CD14-positive monocyte (primary cell): ENCODE measurements at regions not wholly inside any gene's neighbourhood (a gene's known extent, or its start where the extent isn't known, plus 50 kb on each side); places are given as distances from the start of the nearest gene placed in this dataset.

ENCODE experiments used
- DNase-seq, 3 donors: peaks; one replicate each; pipeline ENCODE4 v3.0.0-alpha.2; 2011 to 2022
- H2AFZ ChIP-seq: 2 replicates; pipeline ENCODE4 v1.6.0; 2012; ENCODE audit warnings: mild to moderate bottlenecking, low read depth, low read length, inconsistent platforms; ENCODE audit not compliant: insufficient read depth, poor library complexity, severe bottlenecking
- H3K27ac ChIP-seq, 2 donors: 1 replicate in 1 of 2; 2 replicates in 1 of 2; pipeline ENCODE4 v1.5.1; 2012 to 2013; ENCODE audit warnings: low read length in 2 of 2, control low read depth in 1 of 2, inconsistent platforms in 1 of 2, low read depth in 1 of 2, mild to moderate bottlenecking in 1 of 2
- H3K27me3 ChIP-seq, 2 donors: one replicate each; pipeline versions ENCODE4 v1.6.0 to v1.6.1; 2011 to 2013; ENCODE audit warnings: low read length in 2 of 2; ENCODE audit not compliant: control insufficient read depth in 2 of 2, insufficient read depth in 2 of 2
- H3K36me3 ChIP-seq, 2 donors: replicated peaks in 1 of 2; 1 replicate in 1 of 2; 2 replicates in 1 of 2; pipeline versions ENCODE4 v1.5.1 to v1.6.1; 2012 to 2013; ENCODE audit warnings: low read length in 2 of 2, control low read depth in 1 of 2, inconsistent platforms in 1 of 2, mild to moderate bottlenecking in 1 of 2; ENCODE audit not compliant: insufficient read depth in 2 of 2, control insufficient read depth in 1 of 2
- H3K4me1 ChIP-seq, 2 donors: 1 replicate in 1 of 2; 2 replicates in 1 of 2; pipeline versions ENCODE4 v1.5.1 to v1.6.1; 2012 to 2013; ENCODE audit warnings: low read length in 2 of 2, control low read depth in 1 of 2, inconsistent platforms in 1 of 2, mild to moderate bottlenecking in 1 of 2, moderate library complexity in 1 of 2; ENCODE audit not compliant: insufficient read depth in 2 of 2, control insufficient read depth in 1 of 2
- H3K4me2 ChIP-seq: replicated peaks from 2 replicates; pipeline ENCODE3; 2012; ENCODE audit warnings: low read length, moderate library complexity, mild to moderate bottlenecking; ENCODE audit not compliant: poor library complexity, severe bottlenecking; ENCODE audit errors: extremely low read depth
- H3K4me3 ChIP-seq, 3 experiments: fragments of 200-600 bp in 1 of 3; sonication (generic) in 1 of 3; replicated peaks in 1 of 3; 1 replicate in 2 of 3; 2 replicates in 1 of 3; pipeline ENCODE4 v1.5.1; 2011 to 2013; ENCODE audit warnings: low read length in 3 of 3, mild to moderate bottlenecking in 3 of 3, control low read depth in 2 of 3, low read depth in 2 of 3, inconsistent platforms in 1 of 3, moderate library complexity in 1 of 3
- H3K79me2 ChIP-seq: 2 replicates; pipeline ENCODE4 v1.6.0; 2012; ENCODE audit warnings: mild to moderate bottlenecking, control low read depth, inconsistent platforms, low read length, moderate library complexity; ENCODE audit not compliant: insufficient read depth
- H3K9ac ChIP-seq: 2 replicates; pipeline ENCODE4 v1.6.0; 2017; ENCODE audit warnings: low read length, mild to moderate bottlenecking; ENCODE audit not compliant: insufficient read depth, poor library complexity, severe bottlenecking
- H3K9me3 ChIP-seq, 2 donors: replicated peaks in 1 of 2; 1 replicate in 1 of 2; 2 replicates in 1 of 2; pipeline versions ENCODE4 v1.5.1 to v1.6.1; 2012 to 2013; ENCODE audit warnings: low read length in 2 of 2, control low read depth in 1 of 2; ENCODE audit not compliant: control insufficient read depth in 1 of 2, insufficient read depth in 1 of 2
- H4K20me1 ChIP-seq: 2 replicates; pipeline ENCODE4 v1.6.0; 2012; ENCODE audit warnings: mild to moderate bottlenecking, low read length, control low read depth, moderate library complexity; ENCODE audit not compliant: insufficient read depth
- H3K27ac Mint-ChIP-seq, 7 donors: one replicate each; pipeline ENCODE4 v1.8.0; 2020; ENCODE audit warnings: mild to moderate bottlenecking in 7 of 7, mixed read lengths in 7 of 7, moderate library complexity in 6 of 7, inconsistent platforms in 2 of 7
- H3K27me3 Mint-ChIP-seq, 3 donors: one replicate each; pipeline ENCODE4 v1.8.0; 2021 to 2022; ENCODE audit warnings: low read depth in 3 of 3, mild to moderate bottlenecking in 3 of 3, mixed read lengths in 3 of 3, moderate library complexity in 3 of 3, inconsistent platforms in 1 of 3
- H3K36me3 Mint-ChIP-seq, 2 donors: one replicate each; pipeline ENCODE4 v1.8.0; 2020; ENCODE audit warnings: mixed read lengths in 2 of 2, inconsistent platforms in 1 of 2, mild to moderate bottlenecking in 1 of 2
- H3K4me1 Mint-ChIP-seq: one replicate; pipeline ENCODE4 v1.8.0; 2020; ENCODE audit warnings: mild to moderate bottlenecking, mixed read lengths
- H3K4me3 Mint-ChIP-seq, 2 donors: one replicate each; pipeline ENCODE4 v1.8.0; 2020; ENCODE audit warnings: mild to moderate bottlenecking in 2 of 2, mixed read lengths in 2 of 2, moderate library complexity in 1 of 2
- H3K9me3 Mint-ChIP-seq, 7 donors: one replicate each; pipeline ENCODE4 v1.8.0; 2020 to 2022; ENCODE audit warnings: mixed read lengths in 7 of 7, mild to moderate bottlenecking in 6 of 7, moderate library complexity in 6 of 7, inconsistent platforms in 2 of 7
- WGBS: methylation state at CpG from one replicate; pipeline ENCODE4 v1.1.5; 2013; ENCODE audit warnings: missing lambda C conversion rate; ENCODE audit not compliant: insufficient coverage; 5-methylcytosine and 5-hydroxymethylcytosine counted together
- intact Hi-C, 2 donors: fragments of 100-400 bp; cut with micrococcal nuclease; formaldehyde crosslinking; loops; one replicate each; pipeline versions ENCODE4 v1.15.0 to v1.15.1; 2023
- TF ChIP-seq, protein P1 (sequence below): fragments of 200-600 bp; IDR thresholded peaks from one replicate; pipeline ENCODE4 v1.8.0; 2022; ENCODE audit warnings: antibody characterized with exemption, mild to moderate bottlenecking

DNA sequence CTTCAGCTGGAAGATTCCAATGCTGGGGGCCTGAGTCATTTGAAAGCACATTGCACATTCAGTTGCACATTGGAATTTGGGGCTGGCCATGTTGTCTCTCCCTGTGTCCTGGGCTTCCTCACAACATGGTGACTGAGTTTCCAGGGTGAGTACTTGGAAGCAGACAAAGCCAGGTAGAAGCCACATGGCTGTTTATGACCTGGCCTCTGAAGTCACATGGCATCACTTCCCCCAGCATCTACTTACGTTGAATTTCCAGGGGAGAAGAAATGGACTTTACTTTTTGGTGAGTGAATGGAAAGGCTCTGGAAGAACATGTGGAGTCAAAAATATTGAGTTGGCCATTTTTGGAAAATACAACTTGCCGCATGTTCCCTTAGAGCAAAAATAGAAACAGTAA, 155.5 kb downstream of the LINC00237 start:
- intact Hi-C loops: no loop called here
- no peak overlapping the region for H3K4me2 ChIP-seq
- H3K4me1 Mint-ChIP-seq: no peaks in the 10 kb centered on the region
- no peak for DNase-seq
- no peaks in the 10 kb centered on the region for H3K36me3 Mint-ChIP-seq
- no peak overlapping the region for H3K4me3 Mint-ChIP-seq
- peaks cover 2 to 8% (median 7%) of the 10 kb centered on the region in 7 donors for H3K9me3 Mint-ChIP-seq
- TF ChIP-seq, protein P1, sequence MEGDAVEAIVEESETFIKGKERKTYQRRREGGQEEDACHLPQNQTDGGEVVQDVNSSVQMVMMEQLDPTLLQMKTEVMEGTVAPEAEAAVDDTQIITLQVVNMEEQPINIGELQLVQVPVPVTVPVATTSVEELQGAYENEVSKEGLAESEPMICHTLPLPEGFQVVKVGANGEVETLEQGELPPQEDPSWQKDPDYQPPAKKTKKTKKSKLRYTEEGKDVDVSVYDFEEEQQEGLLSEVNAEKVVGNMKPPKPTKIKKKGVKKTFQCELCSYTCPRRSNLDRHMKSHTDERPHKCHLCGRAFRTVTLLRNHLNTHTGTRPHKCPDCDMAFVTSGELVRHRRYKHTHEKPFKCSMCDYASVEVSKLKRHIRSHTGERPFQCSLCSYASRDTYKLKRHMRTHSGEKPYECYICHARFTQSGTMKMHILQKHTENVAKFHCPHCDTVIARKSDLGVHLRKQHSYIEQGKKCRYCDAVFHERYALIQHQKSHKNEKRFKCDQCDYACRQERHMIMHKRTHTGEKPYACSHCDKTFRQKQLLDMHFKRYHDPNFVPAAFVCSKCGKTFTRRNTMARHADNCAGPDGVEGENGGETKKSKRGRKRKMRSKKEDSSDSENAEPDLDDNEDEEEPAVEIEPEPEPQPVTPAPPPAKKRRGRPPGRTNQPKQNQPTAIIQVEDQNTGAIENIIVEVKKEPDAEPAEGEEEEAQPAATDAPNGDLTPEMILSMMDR: no peak
- H3K36me3 ChIP-seq: no peaks in the 10 kb centered on the region
- no peaks in the 10 kb centered on the region for H3K27me3 ChIP-seq
- peaks cover 7 to 11% (median 9%) of the 10 kb centered on the region in 3 donors for H3K27me3 Mint-ChIP-seq
- H2AFZ ChIP-seq: no peak overlapping the region
- no peaks in the 10 kb centered on the region for H3K79me2 ChIP-seq
- peaks cover 0 to 3% of the 10 kb centered on the region in 2 donors for H3K9me3 ChIP-seq
- no peak overlapping the region for H3K27ac Mint-ChIP-seq
- no peaks in the 10 kb centered on the region for H4K20me1 ChIP-seq
- H3K9ac ChIP-seq: no peak overlapping the region
- no peak overlapping the region for H3K4me3 ChIP-seq
- H3K27ac ChIP-seq: no peak overlapping the region
- H3K4me1 ChIP-seq: no peaks in the 10 kb centered on the region
- 89% methylated on average over 1 of the region's 2 CpGs for WGBS

DNA sequence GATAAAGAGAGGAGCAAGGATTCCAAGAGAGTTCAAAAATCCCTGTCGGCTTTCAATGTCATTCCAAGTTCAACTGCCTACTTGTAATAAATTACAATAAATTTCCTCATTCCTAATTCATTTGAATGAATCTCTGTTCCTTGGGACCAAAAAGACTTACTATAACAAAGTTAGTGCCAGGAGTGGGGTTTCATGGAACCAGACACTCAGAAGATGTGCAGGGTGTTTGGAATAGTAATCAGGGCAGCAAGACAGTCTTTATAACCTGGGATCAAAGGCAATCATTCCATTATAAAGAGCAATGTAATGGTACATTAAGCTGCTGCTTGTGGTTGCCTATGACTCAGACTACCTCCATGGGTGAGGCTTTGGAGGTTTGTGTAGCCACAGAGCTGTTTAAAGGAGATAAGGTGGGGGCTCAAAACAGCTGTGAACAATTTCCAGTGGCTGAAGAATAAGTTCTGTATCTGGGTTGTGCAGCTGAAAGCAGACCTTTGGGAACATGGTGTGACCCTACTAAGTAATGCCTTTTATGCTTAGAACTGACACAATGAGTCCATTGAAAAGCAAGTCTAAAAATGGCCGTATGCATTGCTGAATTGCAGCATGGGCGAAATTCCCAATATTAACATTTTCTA, 159.9 kb downstream of the LINC00237 start:
- Histone ChIP-seq H3K9ac (no peak overlapping the region), H3K27me3 (peaks cover 0 to 2% of the 10 kb centered on the region in 2 donors), H3K9me3 (peaks cover 0 to 7% of the 10 kb centered on the region in 2 donors), H4K20me1 (no peaks in the 10 kb centered on the region), H3K79me2 (no peaks in the 10 kb centered on the region), H2AFZ (no peak overlapping the region), H3K4me1 (no peaks in the 10 kb centered on the region), H3K36me3 (no peaks in the 10 kb centered on the region), H3K4me3 (no peak overlapping the region), H3K27ac (no peak overlapping the region), H3K4me2 (no peak overlapping the region)
- intact Hi-C loops: no loop called here
- Mint-ChIP-seq H3K4me1 (no peaks in the 10 kb centered on the region), H3K27ac (no peak overlapping the region), H3K27me3 (peaks cover 2 to 7% (median 4%) of the 10 kb centered on the region in 3 donors), H3K36me3 (no peaks in the 10 kb centered on the region), H3K9me3 (peaks cover 2 to 14% (median 8%) of the 10 kb centered on the region in 7 donors), H3K4me3 (no peak overlapping the region)
- TF ChIP-seq, protein P1: no peak
- no CpG with 5 or more reads among the region's 3 CpGs for WGBS
- DNase-seq: no peak
